ENCODE measurements at regions not wholly inside any gene's neighbourhood (a gene's known extent, or its start where the extent isn't known, plus 50 kb on each side); places are given as distances from the start of the nearest gene placed in this dataset.

DNA sequence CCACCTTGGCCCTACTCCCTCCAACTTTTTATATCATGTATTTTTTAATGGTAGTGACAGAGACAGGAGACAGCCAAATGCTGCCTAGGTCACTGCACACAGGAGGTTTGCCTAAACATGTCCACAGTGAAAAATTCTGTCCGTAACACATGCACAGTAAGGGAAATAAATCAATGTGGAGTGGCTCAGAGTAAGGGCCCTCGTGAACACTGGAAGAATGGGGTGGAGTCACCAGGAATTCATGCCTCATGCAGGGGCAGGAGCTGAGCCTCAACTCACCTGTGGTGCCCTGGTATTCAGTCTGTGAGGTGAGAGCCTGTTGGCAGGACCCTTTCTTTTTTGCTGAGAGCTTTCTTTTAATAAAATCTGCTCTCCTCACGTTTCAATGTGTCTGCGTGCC, 289.1 kb downstream of the TGFB2 start:
- Histone ChIP-seq H3K9ac (ENCODE audit: low read length in 2 of 2) (no peak overlapping the region), H3K36me3 (ENCODE audit: control insufficient read depth in 2 of 2, insufficient read depth in 2 of 2, low read length in 2 of 2) (no peaks in the 10 kb centered on the region), H3K9me3 (ENCODE audit: control insufficient read depth in 2 of 2, low read length in 2 of 2) (peaks cover 0 to 4% of the 10 kb centered on the region in 2 donors), H3K27ac (ENCODE audit: low read length) (no peak overlapping the region), H3K4me3 (ENCODE audit: low read length in 2 of 2) (no peak overlapping the region), H3K27me3 (ENCODE audit: control insufficient read depth in 1 of 2, insufficient read depth in 2 of 2, low read length in 2 of 2) (no peaks in the 10 kb centered on the region), H3K4me1 (ENCODE audit: control insufficient read depth, insufficient read depth, low read length) (no peaks in the 10 kb centered on the region)

GRCh38 chr1:218636548-218636947, 291.4 kb downstream of the TGFB2 start:
- no peak overlapping the region for H3K9ac ChIP-seq (ENCODE audit: low read length in 2 of 2)
- H3K36me3 ChIP-seq (ENCODE audit: control insufficient read depth in 2 of 2, insufficient read depth in 2 of 2, low read length in 2 of 2), result no peaks in the 10 kb centered on the region
- no peaks in the 10 kb centered on the region for H3K27me3 ChIP-seq (ENCODE audit: control insufficient read depth in 1 of 2, insufficient read depth in 2 of 2, low read length in 2 of 2)
- no peaks in the 10 kb centered on the region for H3K4me1 ChIP-seq (ENCODE audit: control insufficient read depth, insufficient read depth, low read length)
- H3K9me3 ChIP-seq (ENCODE audit: control insufficient read depth in 2 of 2, low read length in 2 of 2), result no peaks in the 10 kb centered on the region
- no peak overlapping the region for H3K27ac ChIP-seq (ENCODE audit: low read length)
- no peak overlapping the region for H3K4me3 ChIP-seq (ENCODE audit: low read length in 2 of 2)

GRCh38 chr1:218640173-218640572, 295.0 kb downstream of the TGFB2 start:
- Histone ChIP-seq H3K27ac (ENCODE audit: low read length) (no peak overlapping the region), H3K9ac (ENCODE audit: low read length in 2 of 2) (no peak overlapping the region), H3K27me3 (ENCODE audit: control insufficient read depth in 1 of 2, insufficient read depth in 2 of 2, low read length in 2 of 2) (no peaks in the 10 kb centered on the region), H3K4me3 (ENCODE audit: low read length in 2 of 2) (no peak overlapping the region), H3K9me3 (ENCODE audit: control insufficient read depth in 2 of 2, low read length in 2 of 2) (no peaks in the 10 kb centered on the region), H3K4me1 (ENCODE audit: control insufficient read depth, insufficient read depth, low read length) (no peaks in the 10 kb centered on the region), H3K36me3 (ENCODE audit: control insufficient read depth in 2 of 2, insufficient read depth in 2 of 2, low read length in 2 of 2) (no peaks in the 10 kb centered on the region)

DNA sequence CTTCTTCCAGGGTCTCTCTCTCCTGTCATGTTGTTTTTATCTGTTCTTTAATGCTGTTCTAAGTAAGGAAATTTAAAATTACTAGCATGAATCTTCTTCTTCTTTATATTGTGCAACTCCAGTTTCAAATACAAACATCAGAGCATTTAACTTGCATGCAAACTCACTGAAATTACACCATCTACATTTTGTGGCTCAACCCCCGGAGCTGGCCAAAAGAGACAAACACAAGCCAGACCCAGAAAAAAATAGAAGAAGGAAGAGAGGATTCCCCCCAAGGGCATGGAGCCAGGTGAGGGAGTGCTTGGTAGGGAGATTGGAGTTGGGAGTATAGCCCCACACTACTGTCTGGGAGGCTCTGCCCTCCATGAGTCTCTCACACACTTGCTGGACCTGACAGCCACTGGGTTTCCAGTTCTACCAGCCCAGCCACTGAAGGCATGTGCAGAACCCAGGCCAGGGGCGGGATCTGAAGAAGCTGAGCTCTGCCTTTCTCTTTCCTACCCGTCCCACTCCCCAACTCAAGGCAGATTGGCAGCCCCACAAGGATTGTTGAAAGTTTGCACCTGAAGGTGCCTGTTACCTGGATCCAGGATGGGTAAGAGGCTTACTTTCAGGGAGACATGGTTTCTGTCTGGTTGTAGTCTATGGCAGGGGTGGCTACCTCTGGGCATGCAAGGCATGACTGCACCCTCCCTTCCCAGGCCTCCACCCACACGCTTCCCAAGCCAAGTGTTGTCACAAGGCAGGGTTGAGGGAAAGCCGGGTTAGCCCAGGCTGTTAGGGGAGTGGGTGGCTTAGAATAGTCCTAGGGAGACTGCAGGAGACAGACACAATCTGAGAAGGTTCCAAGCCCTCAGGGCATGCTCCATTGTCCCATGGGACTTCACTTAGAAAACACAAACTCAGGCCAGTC, 297.2 kb downstream of the TGFB2 start:
- no peaks in the 10 kb centered on the region for H3K4me1 ChIP-seq (ENCODE audit: control insufficient read depth, insufficient read depth, low read length)
- no peak overlapping the region for H3K4me3 ChIP-seq (ENCODE audit: low read length in 2 of 2)
- no peak overlapping the region for H3K9ac ChIP-seq (ENCODE audit: low read length in 2 of 2)
- no peaks in the 10 kb centered on the region for H3K27me3 ChIP-seq (ENCODE audit: control insufficient read depth in 1 of 2, insufficient read depth in 2 of 2, low read length in 2 of 2)
- no peaks in the 10 kb centered on the region for H3K9me3 ChIP-seq (ENCODE audit: control insufficient read depth in 2 of 2, low read length in 2 of 2)
- no peak overlapping the region for H3K27ac ChIP-seq (ENCODE audit: low read length)
- no peaks in the 10 kb centered on the region for H3K36me3 ChIP-seq (ENCODE audit: control insufficient read depth in 2 of 2, insufficient read depth in 2 of 2, low read length in 2 of 2)

DNA sequence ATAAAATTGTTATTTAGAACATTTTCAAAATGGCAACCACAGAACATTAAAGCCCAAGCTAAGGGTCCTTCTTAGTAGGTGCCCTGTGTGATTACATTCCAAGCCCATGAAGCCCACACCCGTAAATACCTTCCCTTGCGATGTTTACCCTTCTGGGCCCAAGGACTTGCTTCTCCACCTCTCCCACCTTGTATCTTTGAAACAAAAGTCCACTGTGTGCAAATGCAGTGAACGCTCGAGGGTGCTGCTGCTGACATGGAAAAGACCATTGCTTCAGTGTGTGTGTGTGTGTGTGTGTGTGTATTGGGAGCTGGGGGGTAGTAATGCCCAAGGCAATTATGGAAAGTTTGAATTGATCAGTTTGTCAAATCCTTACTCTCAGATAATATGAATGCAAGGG, 298.1 kb downstream of the TGFB2 start:
- H3K4me3 ChIP-seq (ENCODE audit: low read length in 2 of 2), result no peak overlapping the region
- no peaks in the 10 kb centered on the region for H3K9me3 ChIP-seq (ENCODE audit: control insufficient read depth in 2 of 2, low read length in 2 of 2)
- H3K27ac ChIP-seq (ENCODE audit: low read length), result no peak overlapping the region
- no peaks in the 10 kb centered on the region for H3K4me1 ChIP-seq (ENCODE audit: control insufficient read depth, insufficient read depth, low read length)
- no peaks in the 10 kb centered on the region for H3K27me3 ChIP-seq (ENCODE audit: control insufficient read depth in 1 of 2, insufficient read depth in 2 of 2, low read length in 2 of 2)
- no peaks in the 10 kb centered on the region for H3K36me3 ChIP-seq (ENCODE audit: control insufficient read depth in 2 of 2, insufficient read depth in 2 of 2, low read length in 2 of 2)
- no peak overlapping the region for H3K9ac ChIP-seq (ENCODE audit: low read length in 2 of 2)

- Histone ChIP-seq H3K4me1 (ENCODE audit: control insufficient read depth, insufficient read depth, low read length) (no peaks in the 10 kb centered on the region), H3K36me3 (ENCODE audit: control insufficient read depth in 2 of 2, insufficient read depth in 2 of 2, low read length in 2 of 2) (no peaks in the 10 kb centered on the region), H3K4me3 (ENCODE audit: low read length in 2 of 2) (no peak overlapping the region), H3K27ac (ENCODE audit: low read length) (no peak overlapping the region), H3K9ac (ENCODE audit: low read length in 2 of 2) (no peak overlapping the region), H3K9me3 (ENCODE audit: control insufficient read depth in 2 of 2, low read length in 2 of 2) (no peaks in the 10 kb centered on the region), H3K27me3 (ENCODE audit: control insufficient read depth in 1 of 2, insufficient read depth in 2 of 2, low read length in 2 of 2) (no peaks in the 10 kb centered on the region)
These were observed 298.8 kb downstream of the TGFB2 start for GRCh38 chr1:218643926-218644325.

DNA sequence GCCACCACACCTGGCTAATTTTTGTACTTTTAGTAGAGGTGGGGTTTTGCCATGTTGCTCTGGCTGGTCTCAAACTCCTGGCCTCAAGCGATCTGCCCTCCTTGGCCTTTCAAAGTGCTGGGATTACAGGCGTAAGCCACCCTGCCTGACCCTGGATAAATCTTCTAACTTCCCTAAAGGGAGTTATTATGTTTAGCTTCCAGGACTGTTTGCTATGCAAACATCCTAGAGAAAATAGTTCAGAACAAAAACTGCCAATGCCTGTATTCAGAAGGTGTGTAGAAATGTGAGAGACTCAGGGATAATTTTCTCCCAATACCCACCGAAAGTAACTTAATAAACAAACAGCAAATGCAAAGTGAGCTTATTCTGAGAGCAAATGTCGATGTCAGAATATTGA, 301.2 kb downstream of the TGFB2 start:
- Histone ChIP-seq H3K9ac (ENCODE audit: low read length in 2 of 2) (no peak overlapping the region), H3K36me3 (ENCODE audit: control insufficient read depth in 2 of 2, insufficient read depth in 2 of 2, low read length in 2 of 2) (no peaks in the 10 kb centered on the region), H3K27me3 (ENCODE audit: control insufficient read depth in 1 of 2, insufficient read depth in 2 of 2, low read length in 2 of 2) (no peaks in the 10 kb centered on the region), H3K27ac (ENCODE audit: low read length) (no peak overlapping the region), H3K4me3 (ENCODE audit: low read length in 2 of 2) (no peak overlapping the region), H3K4me1 (ENCODE audit: control insufficient read depth, insufficient read depth, low read length) (no peaks in the 10 kb centered on the region), H3K9me3 (ENCODE audit: control insufficient read depth in 2 of 2, low read length in 2 of 2) (no peaks in the 10 kb centered on the region)

DNA sequence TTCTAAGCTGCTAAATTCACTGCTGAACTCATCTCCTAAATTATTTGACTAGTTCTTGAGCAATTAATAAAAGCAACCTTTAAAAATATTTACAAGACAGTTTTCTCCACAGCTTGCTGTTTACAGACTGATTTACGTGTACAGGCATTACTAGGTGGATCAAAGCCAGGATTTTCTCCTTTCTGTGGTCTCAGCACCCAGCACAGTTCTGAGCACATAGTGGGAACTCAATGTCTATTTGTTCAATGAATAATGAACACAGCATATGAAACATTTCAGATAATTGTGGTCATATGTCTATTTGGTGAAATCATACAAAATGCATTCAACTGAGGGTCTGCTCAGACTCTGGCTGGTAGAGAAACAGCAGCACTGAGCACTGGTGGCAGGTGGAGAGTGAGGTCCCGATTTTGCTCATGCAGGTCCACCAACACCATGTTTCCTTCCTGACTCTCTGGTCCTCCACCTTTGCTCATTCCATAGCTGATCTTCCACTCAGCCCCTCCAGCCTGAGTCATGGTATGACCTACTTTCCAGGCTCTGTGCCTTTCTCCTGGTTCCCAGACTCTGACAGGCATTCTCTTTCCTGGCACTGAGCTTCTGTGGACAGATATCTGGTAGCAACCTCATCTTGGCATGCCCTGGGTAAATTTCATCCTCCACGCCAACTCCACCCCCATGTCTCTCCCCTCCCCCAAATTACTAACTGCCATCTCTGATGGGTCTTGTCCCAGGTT, 311.3 kb downstream of the TGFB2 start:
- Histone ChIP-seq H3K36me3 (ENCODE audit: control insufficient read depth in 2 of 2, insufficient read depth in 2 of 2, low read length in 2 of 2) (no peaks in the 10 kb centered on the region), H3K27me3 (ENCODE audit: control insufficient read depth in 1 of 2, insufficient read depth in 2 of 2, low read length in 2 of 2) (no peaks in the 10 kb centered on the region), H3K27ac (ENCODE audit: low read length) (no peak overlapping the region), H3K9me3 (ENCODE audit: control insufficient read depth in 2 of 2, low read length in 2 of 2) (no peaks in the 10 kb centered on the region), H3K4me1 (ENCODE audit: control insufficient read depth, insufficient read depth, low read length) (peaks cover 4% of the 10 kb centered on the region), H3K4me3 (ENCODE audit: low read length in 2 of 2) (no peak overlapping the region), H3K9ac (ENCODE audit: low read length in 2 of 2) (no peak overlapping the region)

DNA sequence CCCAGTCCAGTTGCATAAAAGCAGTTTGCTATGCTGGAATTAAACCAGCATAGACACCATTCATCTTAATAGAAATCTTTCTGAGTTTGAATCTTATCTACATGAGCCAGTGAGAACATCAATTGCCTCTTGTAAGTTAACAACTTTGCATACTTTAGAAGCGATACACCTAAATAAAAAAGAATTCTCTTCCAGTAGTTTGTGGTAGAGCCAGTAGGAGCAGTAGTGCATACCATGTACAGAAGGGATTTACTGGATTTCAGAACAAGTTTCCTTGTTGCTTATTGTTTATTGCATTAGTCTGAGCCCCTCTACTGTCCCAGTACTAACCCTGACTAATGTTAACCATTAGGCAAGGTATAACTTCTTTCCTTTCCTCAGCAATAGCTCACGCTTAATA, 313.1 kb downstream of the TGFB2 start:
- no peaks in the 10 kb centered on the region for H3K9me3 ChIP-seq (ENCODE audit: control insufficient read depth in 2 of 2, low read length in 2 of 2)

DNA sequence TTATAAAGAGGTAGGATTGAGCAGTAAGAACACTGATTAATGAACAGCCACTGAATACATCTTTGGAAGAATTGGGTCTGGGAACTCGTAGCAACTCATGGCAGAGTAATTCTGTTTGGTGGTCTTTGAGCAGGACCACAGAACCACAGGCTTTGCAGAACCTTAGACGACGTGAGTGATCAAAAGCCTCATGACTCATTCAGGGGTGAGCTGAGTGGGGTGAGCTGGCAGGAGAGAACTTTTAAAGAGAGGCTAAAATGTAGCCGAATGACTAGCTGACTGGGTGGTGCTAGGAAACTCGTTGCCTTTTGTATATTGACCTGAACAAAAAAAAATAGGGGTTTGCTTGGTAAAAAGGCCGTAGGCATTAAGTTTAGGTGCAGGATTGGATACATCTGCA, 313.8 kb downstream of the TGFB2 start:
- Histone ChIP-seq H3K27ac (ENCODE audit: low read length) (no peak overlapping the region), H3K27me3 (ENCODE audit: control insufficient read depth in 1 of 2, insufficient read depth in 2 of 2, low read length in 2 of 2) (no peaks in the 10 kb centered on the region), H3K4me3 (ENCODE audit: low read length in 2 of 2) (no peak overlapping the region), H3K4me1 (ENCODE audit: control insufficient read depth, insufficient read depth, low read length) (peaks cover 4% of the 10 kb centered on the region), H3K9ac (ENCODE audit: low read length in 2 of 2) (no peak overlapping the region), H3K36me3 (ENCODE audit: control insufficient read depth in 2 of 2, insufficient read depth in 2 of 2, low read length in 2 of 2) (no peaks in the 10 kb centered on the region), H3K9me3 (ENCODE audit: control insufficient read depth in 2 of 2, low read length in 2 of 2) (no peaks in the 10 kb centered on the region)

More for the DNA sequence above, 313.1 kb downstream of the TGFB2 start:
- Histone ChIP-seq H3K4me3 (ENCODE audit: low read length in 2 of 2) (no peak overlapping the region), H3K9ac (ENCODE audit: low read length in 2 of 2) (no peak overlapping the region), H3K27me3 (ENCODE audit: control insufficient read depth in 1 of 2, insufficient read depth in 2 of 2, low read length in 2 of 2) (no peaks in the 10 kb centered on the region), H3K36me3 (ENCODE audit: control insufficient read depth in 2 of 2, insufficient read depth in 2 of 2, low read length in 2 of 2) (no peaks in the 10 kb centered on the region), H3K27ac (ENCODE audit: low read length) (no peak overlapping the region), H3K4me1 (ENCODE audit: control insufficient read depth, insufficient read depth, low read length) (peaks cover 4% of the 10 kb centered on the region)

Data from stomach smooth muscle (tissue), 2 donors.